Stimulated activated memory B cell treated with anti-CD40 and anti-IgM and Interleukin-4, amounts not matched to agents 10 μg/mL and 1 μg/mL and 100 μg/mL, for 72 hours (primary cell): ENCODE measurements at regions not wholly inside any gene's neighbourhood (a gene's known extent, or its start where the extent isn't known, plus 50 kb on each side); places are given as distances from the start of the nearest gene placed in this dataset.
A peak's percentile ranks its signal among the peaks of the same experiment; 100 is the strongest.
"Not testable (repeated sequence)": the region's sequence is repeated elsewhere in the genome, so short reads cannot be mapped to it uniquely, and the experiment has no call there.

Source experiments
- ATAC-seq: fragments of 150-1000 bp; cut with Tn5 transposase; 2 replicates; pipeline ENCODE4 v1.10.0; 2021
- H3K27ac Mint-ChIP-seq: one replicate; pipeline ENCODE4 v1.8.0; 2022; ENCODE audit warnings: mild to moderate bottlenecking, mixed read lengths
- H3K27me3 Mint-ChIP-seq: one replicate; pipeline ENCODE4 v1.8.0; 2022; ENCODE audit warnings: mixed read lengths
- H3K36me3 Mint-ChIP-seq: one replicate; pipeline ENCODE4 v1.8.0; 2022; ENCODE audit warnings: mixed read lengths
- H3K4me1 Mint-ChIP-seq: one replicate; pipeline ENCODE4 v1.8.0; 2022; ENCODE audit warnings: mixed read lengths
- H3K4me3 Mint-ChIP-seq: one replicate; pipeline ENCODE4 v1.8.0; 2022; ENCODE audit warnings: mild to moderate bottlenecking, moderate library complexity, mixed read lengths
- H3K9me3 Mint-ChIP-seq: one replicate; pipeline ENCODE4 v1.8.0; 2022; ENCODE audit warnings: mixed read lengths

DNA sequence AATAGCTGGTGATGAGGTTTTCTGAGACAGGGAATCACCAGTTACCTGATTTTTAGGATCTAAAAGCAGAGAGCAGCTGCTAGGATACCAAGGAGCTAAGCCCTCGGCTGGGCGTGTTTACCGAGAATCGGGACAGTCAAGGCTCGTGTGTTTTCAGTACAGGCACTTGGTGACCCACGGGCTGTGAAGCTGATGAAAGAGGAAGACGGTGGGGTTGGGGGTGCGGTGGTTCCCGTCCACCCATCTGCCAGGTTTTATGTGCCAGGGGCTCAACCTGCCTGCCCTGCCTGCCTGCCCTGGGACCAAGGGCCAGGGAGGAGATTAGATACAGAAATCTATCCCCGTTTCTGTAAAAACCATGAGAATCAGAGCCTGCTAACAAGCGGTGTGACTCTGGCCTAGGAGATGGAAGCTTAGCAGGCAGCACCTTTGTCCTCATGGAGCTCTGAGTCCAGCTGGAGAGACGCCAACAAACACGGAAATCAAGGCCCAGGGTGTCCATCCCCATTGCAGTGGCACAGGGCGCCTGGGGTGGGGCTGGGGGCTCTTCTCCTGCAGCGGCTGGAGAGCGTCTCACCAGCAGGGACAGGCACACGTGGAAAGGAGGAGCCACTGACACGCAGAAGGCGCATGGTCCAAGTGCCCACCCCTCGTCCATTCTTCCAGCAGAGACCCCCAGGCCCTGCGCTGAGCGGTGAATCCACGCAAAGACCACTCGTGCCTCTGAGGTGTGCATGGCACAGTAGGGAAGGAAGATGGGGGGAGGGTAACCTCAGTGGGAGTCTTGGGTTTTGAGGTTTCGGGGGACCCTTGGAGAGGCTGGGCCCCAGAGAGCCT is 265.0 kb upstream of the TCERG1L start:
- H3K27ac Mint-ChIP-seq = no peak overlapping the region
- no peaks in the 10 kb centered on the region for H3K27me3 Mint-ChIP-seq
- H3K4me3 Mint-ChIP-seq = no peak overlapping the region
- no peak for ATAC-seq
- no peaks in the 10 kb centered on the region for H3K4me1 Mint-ChIP-seq
- no peaks in the 10 kb centered on the region for H3K36me3 Mint-ChIP-seq
- no peaks in the 10 kb centered on the region for H3K9me3 Mint-ChIP-seq

DNA sequence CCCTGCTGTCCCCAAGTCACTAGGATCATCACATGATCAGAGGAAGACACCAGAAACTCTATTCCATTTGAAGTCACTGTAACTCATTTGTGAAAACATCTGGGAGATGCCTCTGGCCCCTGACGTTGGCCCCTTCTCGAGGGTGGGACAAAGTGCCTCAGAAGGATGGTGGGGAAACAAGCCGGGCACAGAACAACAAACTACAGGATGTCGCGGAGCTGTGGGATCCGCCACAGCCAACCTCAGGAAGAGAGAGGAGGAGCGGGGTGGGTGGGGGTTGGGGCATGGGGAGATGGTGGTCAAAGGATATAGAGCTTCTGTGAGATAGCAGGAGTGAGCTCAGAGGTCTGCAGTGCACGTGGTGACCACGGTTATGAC is 265.6 kb upstream of the TCERG1L start:
- H3K4me1 Mint-ChIP-seq = no peaks in the 10 kb centered on the region
- H3K9me3 Mint-ChIP-seq = no peaks in the 10 kb centered on the region
- no peak overlapping the region for H3K4me3 Mint-ChIP-seq
- H3K27ac Mint-ChIP-seq = no peak overlapping the region
- no peak for ATAC-seq
- H3K36me3 Mint-ChIP-seq = no peaks in the 10 kb centered on the region
- H3K27me3 Mint-ChIP-seq = no peaks in the 10 kb centered on the region

DNA sequence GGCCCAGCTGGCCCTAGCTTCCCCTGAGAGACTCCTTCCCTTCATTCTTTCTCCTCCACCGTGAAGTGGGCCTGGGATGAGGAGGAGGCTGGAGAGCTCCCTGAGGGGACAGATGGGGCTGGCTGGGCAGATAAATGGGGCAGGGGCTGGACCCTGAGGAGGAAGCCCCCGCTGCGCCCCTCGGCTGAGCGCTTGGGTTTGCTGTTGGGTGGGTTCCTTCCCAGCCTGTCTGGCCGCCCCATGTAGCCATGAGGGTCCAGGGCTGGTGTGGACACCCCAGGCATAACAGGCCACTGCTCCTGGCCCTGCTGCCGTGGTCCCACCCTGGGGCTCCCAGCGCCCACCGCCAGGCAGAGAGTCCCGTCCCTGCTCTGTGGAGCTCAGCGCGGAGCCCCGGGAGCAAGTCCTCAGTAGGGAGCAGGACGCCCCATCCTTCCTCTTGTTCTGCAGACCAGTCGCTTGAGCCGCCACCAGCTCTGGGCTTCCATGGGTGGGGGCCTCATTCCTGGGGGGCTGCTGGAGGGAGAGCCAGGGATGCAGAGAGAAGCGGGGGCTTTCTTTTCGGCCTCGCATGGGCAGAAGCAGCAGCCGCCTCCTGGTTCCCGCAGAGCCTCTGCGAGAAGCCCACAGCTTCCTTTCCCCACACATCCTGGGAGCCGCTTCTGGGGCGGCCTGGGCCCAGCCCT is 266.4 kb upstream of the TCERG1L start:
- Mint-ChIP-seq H3K27me3 (no peaks in the 10 kb centered on the region), H3K4me3 (no peak overlapping the region), H3K27ac (no peak overlapping the region), H3K9me3 (no peaks in the 10 kb centered on the region), H3K4me1 (no peaks in the 10 kb centered on the region), H3K36me3 (no peaks in the 10 kb centered on the region)
- ATAC-seq = no peak

DNA sequence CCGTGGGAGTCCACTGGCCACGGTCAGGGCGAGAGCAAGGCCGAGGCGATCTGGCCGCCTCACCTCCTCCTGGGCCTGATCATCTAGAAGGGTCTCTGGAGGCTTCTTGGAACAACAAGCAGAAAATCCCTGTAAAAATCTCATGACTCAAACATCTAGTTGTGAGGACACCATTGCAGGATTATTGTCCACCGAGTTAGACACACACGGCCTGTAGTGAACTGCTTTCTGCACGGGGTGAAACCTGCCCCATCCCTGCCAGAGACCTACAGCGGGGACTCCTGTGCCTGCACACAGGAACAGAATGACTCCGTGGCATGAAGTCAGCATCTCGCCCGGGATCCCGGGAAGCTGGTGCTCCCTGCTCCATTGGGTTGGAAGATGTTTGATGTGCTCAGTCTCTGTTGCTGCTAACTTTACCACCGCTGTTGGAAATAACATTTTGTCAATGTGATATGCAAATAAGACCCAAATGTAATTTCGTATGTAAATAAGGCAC is 267.0 kb upstream of the TCERG1L start:
- H3K4me1 Mint-ChIP-seq = no peaks in the 10 kb centered on the region
- H3K36me3 Mint-ChIP-seq = no peaks in the 10 kb centered on the region
- H3K27ac Mint-ChIP-seq = no peak overlapping the region
- H3K9me3 Mint-ChIP-seq = no peaks in the 10 kb centered on the region
- no peak for ATAC-seq
- H3K27me3 Mint-ChIP-seq = no peaks in the 10 kb centered on the region
- no peak overlapping the region for H3K4me3 Mint-ChIP-seq

DNA sequence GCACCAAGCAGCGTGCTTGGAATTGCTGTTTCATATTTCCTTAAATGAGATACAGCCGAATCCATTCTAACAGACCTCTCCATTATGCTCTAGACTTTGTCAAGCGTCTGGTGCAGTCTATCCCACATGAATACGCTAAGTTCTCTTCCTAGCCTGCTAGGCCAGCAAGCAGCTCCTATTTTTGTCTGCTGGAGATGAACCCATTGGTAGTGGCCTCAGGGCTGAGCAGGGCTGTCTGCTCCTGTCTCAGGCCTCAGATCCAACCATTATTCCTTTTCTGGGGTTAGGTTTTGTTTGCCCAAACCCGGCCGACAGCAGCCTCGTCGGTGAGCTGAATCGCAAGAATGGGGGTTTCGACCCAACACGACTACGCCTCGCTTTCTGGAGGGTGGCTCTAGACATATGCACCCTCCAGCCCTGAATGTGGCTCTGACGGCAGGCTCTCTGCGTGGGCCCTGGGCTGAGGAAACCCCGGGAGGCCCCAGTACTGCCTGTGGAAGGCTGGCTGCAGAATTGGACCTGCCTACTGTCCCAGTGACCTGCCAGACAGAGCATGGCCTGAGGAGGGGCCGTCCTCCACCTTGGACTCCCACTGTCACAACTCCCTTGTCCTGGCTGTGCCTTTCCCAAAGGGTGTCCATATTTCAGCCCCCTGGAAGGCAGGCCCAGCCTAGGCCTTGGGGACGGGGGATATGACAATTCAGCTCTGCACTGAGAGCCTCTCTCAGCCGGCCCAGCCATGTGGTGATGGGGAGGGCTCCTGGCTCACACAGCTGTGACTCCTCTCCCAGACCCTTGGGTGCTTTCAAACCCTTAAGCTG is 267.9 kb upstream of the TCERG1L start:
- no peaks in the 10 kb centered on the region for H3K27me3 Mint-ChIP-seq
- H3K4me3 Mint-ChIP-seq = no peak overlapping the region
- H3K4me1 Mint-ChIP-seq = no peaks in the 10 kb centered on the region
- no peaks in the 10 kb centered on the region for H3K9me3 Mint-ChIP-seq
- no peak overlapping the region for H3K27ac Mint-ChIP-seq
- H3K36me3 Mint-ChIP-seq = no peaks in the 10 kb centered on the region
- ATAC-seq = peak; percentile 7

DNA sequence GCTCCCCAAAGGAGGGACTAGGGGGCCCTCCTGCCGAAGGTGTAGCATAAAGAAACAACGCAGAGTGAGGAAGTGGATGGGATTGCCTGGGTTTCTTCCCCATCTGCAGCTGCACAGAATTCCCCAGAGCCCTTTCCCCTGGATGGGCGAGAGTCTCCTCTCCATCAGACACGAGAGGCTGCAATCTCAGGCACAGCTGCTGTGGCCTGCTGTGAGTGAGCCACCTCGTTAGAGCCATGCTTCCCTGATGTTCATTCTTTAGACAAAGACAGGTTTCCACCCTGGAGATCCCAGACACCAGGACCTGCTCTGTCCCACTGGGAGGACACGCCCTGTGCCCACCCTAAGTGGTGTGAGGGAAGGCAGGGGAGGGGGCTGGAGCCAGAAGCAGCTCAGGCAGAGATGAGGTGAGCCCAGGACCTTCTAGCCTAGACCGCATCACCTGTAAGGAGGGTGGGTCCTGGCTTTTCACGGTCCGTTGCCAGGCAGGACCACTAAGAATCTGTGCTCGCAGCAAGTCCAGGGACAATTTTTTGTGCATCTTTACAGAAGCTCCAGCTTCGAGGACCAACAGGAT is 268.6 kb upstream of the TCERG1L start:
- H3K4me3 Mint-ChIP-seq = no peak overlapping the region
- H3K4me1 Mint-ChIP-seq = no peaks in the 10 kb centered on the region
- peak; percentile 9 for ATAC-seq
- H3K27ac Mint-ChIP-seq = no peak overlapping the region
- H3K36me3 Mint-ChIP-seq = no peaks in the 10 kb centered on the region
- no peaks in the 10 kb centered on the region for H3K9me3 Mint-ChIP-seq
- H3K27me3 Mint-ChIP-seq = peaks cover under 1% of the 10 kb centered on the region

DNA sequence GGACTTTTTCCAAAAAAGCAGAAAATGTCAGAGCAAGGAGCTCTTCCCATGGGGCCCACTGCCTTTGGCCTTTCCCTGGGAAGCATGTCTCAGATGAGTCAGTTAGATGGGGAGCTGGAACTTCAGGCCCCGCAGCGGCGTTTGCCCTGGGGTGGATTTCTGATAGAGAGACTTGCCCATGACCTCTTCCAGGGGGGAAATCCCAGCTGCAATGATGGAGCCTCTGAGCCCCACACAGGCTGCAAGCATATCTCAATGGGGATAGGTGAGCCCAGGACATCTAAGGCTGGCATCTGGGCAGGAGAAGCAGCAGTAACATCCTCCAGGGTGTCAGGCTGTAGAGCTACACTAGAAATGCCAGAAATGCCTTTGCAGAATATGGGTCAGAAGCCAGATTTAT is 269.2 kb upstream of the TCERG1L start:
- Mint-ChIP-seq H3K9me3 (peaks cover 2% of the 10 kb centered on the region), H3K27me3 (peaks cover 5% of the 10 kb centered on the region), H3K36me3 (no peaks in the 10 kb centered on the region), H3K27ac (no peak overlapping the region), H3K4me3 (no peak overlapping the region), H3K4me1 (no peaks in the 10 kb centered on the region)
- no peak for ATAC-seq

DNA sequence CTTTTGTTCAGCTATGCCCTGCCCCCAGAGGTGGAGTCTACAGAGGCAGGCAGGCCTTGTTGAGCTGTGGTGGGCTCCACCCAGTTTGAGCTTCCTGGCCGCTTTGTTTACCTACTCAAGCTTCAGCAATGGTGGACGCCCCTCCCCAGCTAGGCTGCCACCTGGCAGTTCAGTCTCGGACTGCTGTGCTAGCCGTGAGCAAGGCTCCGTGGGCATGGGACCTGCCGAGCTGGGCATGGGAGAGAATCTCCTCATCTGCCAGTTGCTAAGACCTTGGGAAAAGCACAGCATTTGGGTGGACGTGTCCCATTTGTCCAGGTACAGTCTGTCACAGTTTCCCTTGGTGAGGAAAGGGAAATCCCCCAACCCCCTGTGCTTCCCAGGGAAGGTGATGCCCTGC is 270.0 kb upstream of the TCERG1L start:
- ATAC-seq, H3K4me1 Mint-ChIP-seq, H3K9me3 Mint-ChIP-seq, H3K27ac Mint-ChIP-seq, H3K4me3 Mint-ChIP-seq, H3K27me3 Mint-ChIP-seq, H3K36me3 Mint-ChIP-seq: not testable (repeated sequence)

DNA sequence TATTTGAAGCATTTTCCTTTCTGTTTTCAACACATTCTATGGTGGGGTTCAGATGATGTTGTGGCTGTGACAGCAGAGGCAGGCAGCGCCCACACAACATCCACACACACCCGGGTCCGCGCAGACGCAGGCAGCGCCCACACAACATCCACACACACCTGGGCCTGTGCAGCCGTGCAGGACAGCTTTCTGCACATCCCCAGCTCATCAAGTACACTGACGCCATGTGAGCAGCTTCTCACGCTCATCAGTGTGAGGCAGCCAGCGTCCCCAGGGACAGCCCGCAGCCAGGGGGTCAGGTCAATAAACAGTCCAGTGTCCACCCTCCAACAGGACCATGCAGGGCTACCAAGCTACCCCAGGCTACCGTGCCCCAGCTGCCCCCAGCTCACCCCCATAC is 272.8 kb upstream of the TCERG1L start:
- no peak for ATAC-seq

DNA sequence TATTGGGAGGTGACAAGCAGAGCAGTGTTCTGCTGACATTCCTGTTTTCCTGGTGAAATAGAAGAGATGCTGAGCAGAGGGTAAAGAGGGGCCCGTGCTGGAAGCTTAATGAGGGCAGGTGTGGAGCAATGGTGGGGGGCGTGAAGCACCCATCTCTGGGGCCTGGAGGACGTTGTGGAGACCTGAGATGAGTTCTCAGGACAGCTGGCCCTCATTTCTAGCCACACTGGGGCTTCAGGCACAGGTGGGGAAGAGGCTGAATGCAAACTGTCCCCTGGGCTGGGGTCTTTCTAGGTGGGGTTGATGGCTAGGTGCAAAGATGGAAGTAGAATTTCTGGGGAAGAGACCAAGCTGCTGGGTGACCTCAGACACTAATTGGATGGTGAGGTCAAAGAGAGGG is 274.2 kb upstream of the TCERG1L start:
- H3K4me3 Mint-ChIP-seq = no peak overlapping the region
- ATAC-seq = no peak
- H3K9me3 Mint-ChIP-seq = peaks cover 6% of the 10 kb centered on the region
- H3K4me1 Mint-ChIP-seq = no peaks in the 10 kb centered on the region
- H3K27me3 Mint-ChIP-seq = peaks cover 9% of the 10 kb centered on the region
- H3K27ac Mint-ChIP-seq = no peak overlapping the region
- H3K36me3 Mint-ChIP-seq = no peaks in the 10 kb centered on the region

More for the DNA sequence above, 272.8 kb upstream of the TCERG1L start:
- no peak overlapping the region for H3K4me3 Mint-ChIP-seq
- H3K9me3 Mint-ChIP-seq = peaks cover 6% of the 10 kb centered on the region
- peaks cover 9% of the 10 kb centered on the region for H3K27me3 Mint-ChIP-seq
- H3K36me3 Mint-ChIP-seq = no peaks in the 10 kb centered on the region
- H3K4me1 Mint-ChIP-seq = no peaks in the 10 kb centered on the region
- H3K27ac Mint-ChIP-seq = no peak overlapping the region

DNA sequence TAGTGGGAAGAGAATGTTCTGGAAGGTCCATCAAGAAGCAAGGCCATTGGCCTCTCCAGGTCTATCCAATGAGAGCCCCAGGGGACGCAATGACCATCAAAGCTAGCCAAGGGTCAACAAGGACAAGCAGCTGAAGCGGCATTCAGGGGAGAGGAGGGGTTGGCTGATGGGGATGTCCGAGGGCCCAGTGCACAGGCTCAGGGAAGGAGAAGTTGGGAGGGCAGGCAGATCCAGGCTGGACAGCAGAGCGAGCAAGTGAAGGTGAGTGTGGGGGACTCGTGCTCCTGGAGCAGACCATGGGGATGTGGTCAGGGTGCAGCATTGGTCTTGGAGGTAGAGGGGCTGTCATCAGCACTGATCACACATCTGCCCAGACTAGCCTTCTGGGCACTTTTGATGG is 275.4 kb upstream of the TCERG1L start:
- no peak for ATAC-seq
- Mint-ChIP-seq H3K27ac (no peak overlapping the region), H3K9me3 (peaks cover 6% of the 10 kb centered on the region), H3K27me3 (peaks cover 9% of the 10 kb centered on the region), H3K4me1 (no peaks in the 10 kb centered on the region), H3K4me3 (no peak overlapping the region), H3K36me3 (no peaks in the 10 kb centered on the region)

DNA sequence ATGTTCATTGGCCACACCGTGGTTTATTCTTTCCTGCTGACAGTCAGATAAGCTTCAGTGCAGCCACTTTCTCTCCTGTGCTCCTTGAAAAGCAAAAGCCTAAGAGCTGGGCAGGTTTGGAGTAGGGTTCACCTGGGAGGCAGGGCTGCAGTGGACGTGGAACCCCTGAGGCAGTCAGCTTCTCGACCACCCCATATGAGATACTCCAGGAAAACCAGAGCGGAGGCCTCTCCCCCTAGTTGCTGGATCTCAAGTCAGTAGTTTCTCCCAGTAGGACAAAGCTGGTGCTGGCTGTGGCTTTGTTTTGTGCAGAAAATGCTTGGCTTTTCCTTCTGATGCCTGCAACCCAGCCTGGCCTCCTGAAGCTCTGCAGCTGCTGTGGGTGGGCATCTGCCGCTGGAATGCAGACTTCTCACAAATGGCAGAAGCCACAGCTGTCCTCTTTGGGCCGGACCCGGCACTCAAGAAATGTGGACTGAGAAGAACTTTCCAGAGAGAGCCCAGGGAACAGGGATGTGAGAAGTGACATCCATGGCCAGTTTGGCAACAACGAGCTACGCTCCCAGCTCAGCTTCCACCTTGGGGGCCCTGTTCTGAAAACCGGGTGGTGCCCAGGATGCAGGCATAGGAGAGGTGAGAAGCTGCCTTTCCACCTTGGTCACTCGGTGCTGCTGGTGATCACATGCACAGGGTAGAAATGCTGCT is 276.6 kb upstream of the TCERG1L start:
- ATAC-seq = no peak
- Mint-ChIP-seq H3K4me3 (no peak overlapping the region), H3K36me3 (no peaks in the 10 kb centered on the region), H3K9me3 (peaks cover 9% of the 10 kb centered on the region), H3K27me3 (peaks cover 9% of the 10 kb centered on the region), H3K4me1 (no peaks in the 10 kb centered on the region), H3K27ac (no peak overlapping the region)

DNA sequence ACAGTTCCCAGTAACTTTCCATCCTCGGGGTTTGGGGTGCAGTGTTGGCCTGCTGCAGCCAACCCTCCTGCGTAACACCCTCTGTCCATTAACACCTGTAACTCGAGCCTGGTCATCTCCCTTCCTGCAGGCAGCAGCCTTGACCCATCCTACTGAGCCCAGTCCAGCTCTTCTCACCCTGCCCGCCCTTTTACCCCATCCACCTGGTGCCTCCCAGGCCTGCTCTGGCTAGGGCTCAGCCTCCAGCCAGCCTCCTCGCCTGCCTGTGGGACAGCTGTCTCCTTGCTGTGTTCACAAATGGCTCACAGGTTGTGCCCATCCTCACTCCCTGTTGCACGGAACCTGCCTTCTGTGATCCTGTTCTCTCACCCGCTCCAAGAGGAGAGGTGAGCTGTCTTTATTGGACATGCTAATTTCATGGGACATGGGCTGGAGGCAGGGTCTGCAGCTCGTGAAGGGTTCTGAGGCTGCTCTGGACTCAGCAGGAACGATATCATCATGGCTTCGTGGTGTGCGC is 277.2 kb upstream of the TCERG1L start:
- Mint-ChIP-seq H3K4me1 (no peaks in the 10 kb centered on the region), H3K9me3 (peaks cover 9% of the 10 kb centered on the region), H3K27ac (no peak overlapping the region), H3K4me3 (no peak overlapping the region), H3K27me3 (peaks cover 9% of the 10 kb centered on the region), H3K36me3 (no peaks in the 10 kb centered on the region)
- no peak for ATAC-seq

DNA sequence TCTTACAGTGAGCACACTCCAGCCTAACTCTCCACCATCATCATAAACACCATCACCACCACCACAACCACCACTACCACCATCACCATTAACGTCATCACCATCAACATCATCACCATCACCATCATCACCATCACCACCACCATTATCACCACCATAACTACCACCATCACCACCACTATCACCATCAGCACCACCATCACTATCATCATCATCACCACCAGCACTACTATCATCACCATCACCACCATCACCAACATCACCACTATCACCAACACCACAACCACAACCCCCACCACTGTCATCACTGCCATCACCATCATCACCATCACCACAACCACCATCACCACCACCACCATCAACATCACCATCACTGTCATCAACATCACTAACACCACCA is 279.0 kb upstream of the TCERG1L start:
- Mint-ChIP-seq H3K4me3 (no peak overlapping the region), H3K36me3 (no peaks in the 10 kb centered on the region), H3K27ac (no peak overlapping the region), H3K27me3 (peaks cover 4% of the 10 kb centered on the region), H3K9me3 (peaks cover 7% of the 10 kb centered on the region), H3K4me1 (no peaks in the 10 kb centered on the region)
- ATAC-seq = no peak
